Cardiac muscle cell (in vitro differentiated cells and primary cell): ENCODE measurements at regions not wholly inside any gene's neighbourhood (a gene's known extent, or its start where the extent isn't known, plus 50 kb on each side); places are given as distances from the start of the nearest gene placed in this dataset.

ENCODE experiments used
- DNase-seq, 2 donors: peaks; one replicate each; pipeline versions ENCODE4 v3.0.0 to v3.0.0-alpha.2; 2010 to 2017; ENCODE audit warnings: low read depth in 1 of 2, low spot score in 1 of 2
- H3K27ac ChIP-seq: fragments of 200-600 bp; sonication (generic); 2 replicates; pipeline ENCODE4 v1.5.1; 2016
- H3K27me3 ChIP-seq: fragments of 200-600 bp; sonication (generic); 2 replicates; pipeline ENCODE4 v1.6.0; 2016; ENCODE audit warnings: control low read depth
- H3K36me3 ChIP-seq: fragments of 200-600 bp; sonication (generic); 2 replicates; pipeline ENCODE4 v1.5.1; 2016; ENCODE audit warnings: control low read depth
- H3K4me1 ChIP-seq: fragments of 200-600 bp; sonication (generic); 2 replicates; pipeline ENCODE4 v1.8.1; 2017; ENCODE audit warnings: low read depth, mild to moderate bottlenecking, mixed run types
- H3K4me3 ChIP-seq: fragments of 200-600 bp; sonication (generic); 2 replicates; pipeline ENCODE4 v1.5.1; 2016; ENCODE audit warnings: mild to moderate bottlenecking
- H3K9me3 ChIP-seq: fragments of 200-600 bp; sonication (generic); 2 replicates; pipeline ENCODE4 v1.5.1; 2017; ENCODE audit warnings: low read depth, mild to moderate bottlenecking, control low read depth
- TF ChIP-seq, protein P1 (sequence below): IDR thresholded peaks from 2 replicates; pipeline ENCODE4 v1.5.1; 2012; ENCODE audit warnings: low read depth, mild to moderate bottlenecking, low read length

DNA sequence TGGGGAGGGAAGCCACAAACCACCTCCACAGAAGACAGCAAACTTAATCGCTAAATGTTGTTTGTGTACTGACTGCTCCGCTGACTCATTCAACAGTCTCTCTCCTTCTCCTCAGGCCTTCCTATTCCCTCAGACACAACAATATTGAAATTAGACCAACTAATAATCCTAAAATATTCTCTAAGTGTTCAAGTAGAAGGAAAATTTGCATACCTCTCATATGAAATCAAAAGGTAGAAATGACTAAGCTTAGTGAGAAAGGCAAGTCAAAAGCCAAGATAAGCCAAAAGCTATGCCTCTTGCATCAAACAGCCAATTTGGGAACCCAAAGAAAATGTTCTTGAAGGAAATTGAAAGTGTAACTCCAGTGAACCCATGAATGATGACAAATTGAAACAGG lies 75.7 kb upstream of the ARHGAP24 start:
- TF ChIP-seq, protein P1, sequence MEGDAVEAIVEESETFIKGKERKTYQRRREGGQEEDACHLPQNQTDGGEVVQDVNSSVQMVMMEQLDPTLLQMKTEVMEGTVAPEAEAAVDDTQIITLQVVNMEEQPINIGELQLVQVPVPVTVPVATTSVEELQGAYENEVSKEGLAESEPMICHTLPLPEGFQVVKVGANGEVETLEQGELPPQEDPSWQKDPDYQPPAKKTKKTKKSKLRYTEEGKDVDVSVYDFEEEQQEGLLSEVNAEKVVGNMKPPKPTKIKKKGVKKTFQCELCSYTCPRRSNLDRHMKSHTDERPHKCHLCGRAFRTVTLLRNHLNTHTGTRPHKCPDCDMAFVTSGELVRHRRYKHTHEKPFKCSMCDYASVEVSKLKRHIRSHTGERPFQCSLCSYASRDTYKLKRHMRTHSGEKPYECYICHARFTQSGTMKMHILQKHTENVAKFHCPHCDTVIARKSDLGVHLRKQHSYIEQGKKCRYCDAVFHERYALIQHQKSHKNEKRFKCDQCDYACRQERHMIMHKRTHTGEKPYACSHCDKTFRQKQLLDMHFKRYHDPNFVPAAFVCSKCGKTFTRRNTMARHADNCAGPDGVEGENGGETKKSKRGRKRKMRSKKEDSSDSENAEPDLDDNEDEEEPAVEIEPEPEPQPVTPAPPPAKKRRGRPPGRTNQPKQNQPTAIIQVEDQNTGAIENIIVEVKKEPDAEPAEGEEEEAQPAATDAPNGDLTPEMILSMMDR: no peak
- DNase-seq: no peak
- no peaks in the 10 kb centered on the region for H3K27me3 ChIP-seq
- H3K36me3 ChIP-seq: no peaks in the 10 kb centered on the region
- H3K27ac ChIP-seq: no peak overlapping the region
- H3K4me1 ChIP-seq: no peaks in the 10 kb centered on the region
- H3K4me3 ChIP-seq: no peak overlapping the region
- no peaks in the 10 kb centered on the region for H3K9me3 ChIP-seq

DNA sequence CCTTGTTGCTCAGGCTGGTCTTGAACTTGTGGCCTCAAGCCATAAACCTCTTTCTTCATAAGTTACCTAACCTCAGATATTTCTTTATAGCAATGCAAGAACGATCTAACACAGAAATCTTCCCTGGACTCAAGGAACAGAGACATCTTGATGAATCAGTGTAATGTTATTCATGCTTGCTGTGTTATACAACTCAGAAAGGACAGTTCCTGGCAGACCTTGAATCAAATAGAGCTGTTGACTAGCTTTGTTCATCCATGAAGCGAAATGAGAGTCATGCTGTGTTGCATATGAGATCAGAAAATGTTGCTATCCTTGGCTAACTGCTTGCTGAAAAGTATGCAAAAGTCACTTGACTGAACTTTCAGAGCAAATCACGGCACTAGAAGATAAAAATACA lies 72.6 kb upstream of the ARHGAP24 start:
- peak in 1 of 2 donors; percentile 93 for DNase-seq
- no peaks in the 10 kb centered on the region for H3K36me3 ChIP-seq
- no peaks in the 10 kb centered on the region for H3K4me1 ChIP-seq
- no peaks in the 10 kb centered on the region for H3K9me3 ChIP-seq
- no peak overlapping the region for H3K4me3 ChIP-seq
- H3K27ac ChIP-seq: no peak overlapping the region
- no peaks in the 10 kb centered on the region for H3K27me3 ChIP-seq
- TF ChIP-seq, protein P1: no peak

DNA sequence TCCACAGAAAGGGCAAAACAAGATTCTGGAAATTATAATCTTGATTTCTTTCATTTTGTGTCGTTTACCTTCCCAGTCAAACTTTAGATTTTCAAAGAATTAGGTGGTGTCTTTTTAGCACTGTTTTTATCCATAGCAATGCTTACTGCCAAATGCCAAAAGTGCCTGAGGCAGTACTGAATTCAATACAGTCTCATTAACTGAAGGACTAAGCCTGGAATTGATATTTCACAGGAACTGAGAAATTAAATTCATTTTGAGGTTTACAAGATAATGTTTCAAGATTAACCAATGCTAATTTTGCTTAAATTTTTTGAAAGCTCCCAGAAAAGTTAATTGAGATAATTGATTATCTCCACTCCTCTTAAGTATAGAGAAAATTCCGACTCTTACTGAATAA lies 68.8 kb upstream of the ARHGAP24 start:
- no peaks in the 10 kb centered on the region for H3K36me3 ChIP-seq
- H3K9me3 ChIP-seq: no peaks in the 10 kb centered on the region
- DNase-seq: no peak
- TF ChIP-seq, protein P1: no peak
- H3K4me1 ChIP-seq: no peaks in the 10 kb centered on the region
- H3K27me3 ChIP-seq: no peaks in the 10 kb centered on the region
- H3K27ac ChIP-seq: no peak overlapping the region
- H3K4me3 ChIP-seq: no peak overlapping the region

DNA sequence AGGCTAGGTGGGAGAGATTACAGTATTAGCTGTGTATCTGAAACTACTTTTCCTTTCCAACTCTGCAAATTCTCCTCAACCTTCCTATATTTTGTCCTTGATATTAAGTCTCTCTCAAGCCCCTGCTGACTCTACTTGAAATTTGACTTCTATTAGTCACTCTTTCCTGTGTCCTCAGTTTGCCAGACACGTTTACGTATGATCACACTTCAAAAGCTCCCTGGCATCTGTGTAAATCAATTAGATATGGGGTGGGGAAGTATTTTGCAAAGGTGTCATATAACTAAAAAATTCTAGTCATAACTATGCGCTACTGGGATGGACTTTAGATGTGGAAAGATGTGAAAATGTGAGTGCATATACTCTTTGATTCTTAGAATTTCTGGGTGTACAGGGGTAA lies 67.4 kb upstream of the ARHGAP24 start:
- H3K27ac ChIP-seq: no peak overlapping the region
- no peak for DNase-seq
- TF ChIP-seq, protein P1: no peak
- no peaks in the 10 kb centered on the region for H3K4me1 ChIP-seq
- H3K4me3 ChIP-seq: no peak overlapping the region
- no peaks in the 10 kb centered on the region for H3K36me3 ChIP-seq
- no peaks in the 10 kb centered on the region for H3K9me3 ChIP-seq
- no peaks in the 10 kb centered on the region for H3K27me3 ChIP-seq

DNA sequence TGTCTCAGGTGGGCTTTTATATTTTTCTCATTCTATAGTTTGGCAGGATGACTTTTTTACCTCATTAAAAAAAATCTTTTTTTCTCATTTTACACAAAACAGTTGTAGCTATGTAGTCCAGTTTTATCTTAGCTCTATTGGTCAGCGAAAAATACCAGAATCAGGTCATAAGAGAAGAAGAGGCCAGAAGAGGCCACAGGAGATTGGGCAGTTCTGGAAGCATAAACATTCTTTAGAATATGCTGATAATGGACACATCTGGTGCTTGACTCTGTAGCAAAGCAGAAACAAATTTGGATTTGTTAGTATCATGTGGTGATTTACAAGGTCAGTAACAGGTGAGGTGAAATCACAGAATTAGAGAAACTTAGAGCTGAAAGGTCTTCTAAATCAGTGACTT lies 66.6 kb upstream of the ARHGAP24 start:
- TF ChIP-seq, protein P1: no peak
- no peak for DNase-seq
- H3K27me3 ChIP-seq: no peaks in the 10 kb centered on the region
- no peaks in the 10 kb centered on the region for H3K9me3 ChIP-seq
- H3K4me3 ChIP-seq: no peak overlapping the region
- H3K27ac ChIP-seq: no peak overlapping the region
- no peaks in the 10 kb centered on the region for H3K4me1 ChIP-seq
- H3K36me3 ChIP-seq: no peaks in the 10 kb centered on the region

DNA sequence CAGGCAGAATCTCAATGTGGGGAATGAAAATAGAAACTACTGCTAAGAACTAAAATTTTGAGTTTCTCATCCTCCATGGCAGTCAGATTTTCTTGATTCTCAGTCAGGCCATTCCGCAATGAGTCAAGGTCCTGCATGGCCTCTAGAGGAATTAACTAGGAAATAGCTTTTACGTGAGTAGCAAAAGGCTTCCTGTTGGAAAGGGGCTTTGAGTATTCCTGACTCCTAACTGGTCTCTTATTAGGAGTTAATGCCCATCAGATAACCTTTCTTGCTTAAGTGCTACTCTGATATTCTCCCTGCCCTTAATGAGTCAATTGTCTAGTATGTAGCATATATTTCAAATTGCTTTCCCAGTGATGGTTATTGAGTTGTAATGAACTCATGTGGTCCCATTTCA lies 65.7 kb upstream of the ARHGAP24 start:
- TF ChIP-seq, protein P1: no peak
- no peaks in the 10 kb centered on the region for H3K27me3 ChIP-seq
- H3K4me1 ChIP-seq: no peaks in the 10 kb centered on the region
- peak in 1 of 2 donors; percentile 74 for DNase-seq
- H3K9me3 ChIP-seq: no peaks in the 10 kb centered on the region
- H3K27ac ChIP-seq: no peak overlapping the region
- no peak overlapping the region for H3K4me3 ChIP-seq
- no peaks in the 10 kb centered on the region for H3K36me3 ChIP-seq
